Ectodermal cell (in vitro differentiated cells): ENCODE measurements at regions not wholly inside any gene's neighbourhood (a gene's known extent, or its start where the extent isn't known, plus 50 kb on each side); places are given as distances from the start of the nearest gene placed in this dataset.
"Not testable (repeated sequence)": the region's sequence is repeated elsewhere in the genome, so short reads cannot be mapped to it uniquely, and the experiment has no call there.

Experiments used
- H3K27ac ChIP-seq: 2 replicates; pipeline ENCODE4 v1.7.0; 2013; ENCODE audit warnings: mild to moderate bottlenecking, low read depth, low read length; ENCODE audit not compliant: insufficient read depth, poor library complexity, severe bottlenecking
- H3K27me3 ChIP-seq: 2 replicates; pipeline ENCODE4 v1.7.0; 2013; ENCODE audit warnings: mild to moderate bottlenecking, low read length; ENCODE audit not compliant: insufficient read depth, control insufficient read depth, poor library complexity, severe bottlenecking
- H3K36me3 ChIP-seq: one replicate; pipeline ENCODE4 v1.7.0; 2013; ENCODE audit warnings: low read length; ENCODE audit not compliant: control insufficient read depth, insufficient read depth
- H3K4me1 ChIP-seq: one replicate; pipeline ENCODE4 v1.7.0; 2013; ENCODE audit warnings: low read length; ENCODE audit not compliant: control insufficient read depth, insufficient read depth
- H3K4me3 ChIP-seq: 2 replicates; pipeline ENCODE4 v1.7.0; 2013; ENCODE audit warnings: low read depth, low read length, control low read depth; ENCODE audit not compliant: insufficient read depth
- H3K9me3 ChIP-seq: 2 replicates; pipeline ENCODE4 v1.7.0; 2013; ENCODE audit warnings: mild to moderate bottlenecking, low read length, moderate library complexity; ENCODE audit not compliant: control insufficient read depth
- WGBS, 2 experiments: methylation state at CpG; one replicate each; pipeline ENCODE4 v1.1.7; 2013; ENCODE audit warnings: missing lambda C conversion rate in 2 of 2; 5-methylcytosine and 5-hydroxymethylcytosine counted together

- Histone ChIP-seq H3K27ac (no peak overlapping the region), H3K4me1 (no peaks in the 10 kb centered on the region), H3K36me3 (no peaks in the 10 kb centered on the region), H3K9me3 (no peaks in the 10 kb centered on the region), H3K4me3 (no peak overlapping the region), H3K27me3 (no peaks in the 10 kb centered on the region)
- 96 to 100% methylated on average over 1 to 3 of the region's 3 CpGs for WGBS, 2 experiments
Measured at GRCh38 chr6:8859501-8859900, 424.2 kb upstream of the SLC35B3 start.

- no peak overlapping the region for H3K27ac ChIP-seq
- H3K4me1 ChIP-seq, result no peaks in the 10 kb centered on the region
- WGBS, 2 experiments, result 95 to 97% methylated on average over 4 of the region's 4 CpGs
- no peak overlapping the region for H3K4me3 ChIP-seq
- no peaks in the 10 kb centered on the region for H3K9me3 ChIP-seq
- H3K27me3 ChIP-seq, result no peaks in the 10 kb centered on the region
- H3K36me3 ChIP-seq, result no peaks in the 10 kb centered on the region
Measured at GRCh38 chr6:8858854-8859331, 423.5 kb upstream of the SLC35B3 start.

GRCh38 chr6:8857160-8857559 is 421.8 kb upstream of the SLC35B3 start:
- WGBS, 2 experiments, result 90 to 93% methylated on average over 2 of the region's 2 CpGs
- H3K27me3 ChIP-seq, result no peaks in the 10 kb centered on the region
- H3K9me3 ChIP-seq, result no peaks in the 10 kb centered on the region
- no peaks in the 10 kb centered on the region for H3K36me3 ChIP-seq
- H3K4me1 ChIP-seq, result no peaks in the 10 kb centered on the region
- H3K27ac ChIP-seq, result no peak overlapping the region
- no peak overlapping the region for H3K4me3 ChIP-seq

- H3K4me1 ChIP-seq, result no peaks in the 10 kb centered on the region
- H3K9me3 ChIP-seq, result no peaks in the 10 kb centered on the region
- no peaks in the 10 kb centered on the region for H3K36me3 ChIP-seq
- H3K4me3 ChIP-seq, result no peak overlapping the region
- H3K27ac ChIP-seq, result no peak overlapping the region
- 93 to 95% methylated on average over 4 of the region's 4 CpGs for whole genome bisulfite sequencing, 2 experiments
- H3K27me3 ChIP-seq, result no peaks in the 10 kb centered on the region
Measured at GRCh38 chr6:8855411-8855810, 420.1 kb upstream of the SLC35B3 start.

- Histone ChIP-seq H3K4me1 (no peaks in the 10 kb centered on the region), H3K4me3 (no peak overlapping the region), H3K27ac (no peak overlapping the region), H3K27me3 (no peaks in the 10 kb centered on the region), H3K9me3 (no peaks in the 10 kb centered on the region), H3K36me3 (no peaks in the 10 kb centered on the region)
- 87 to 95% methylated on average over 3 of the region's 3 CpGs for WGBS, 2 experiments
Measured at GRCh38 chr6:8852332-8852731, 417.0 kb upstream of the SLC35B3 start.

DNA sequence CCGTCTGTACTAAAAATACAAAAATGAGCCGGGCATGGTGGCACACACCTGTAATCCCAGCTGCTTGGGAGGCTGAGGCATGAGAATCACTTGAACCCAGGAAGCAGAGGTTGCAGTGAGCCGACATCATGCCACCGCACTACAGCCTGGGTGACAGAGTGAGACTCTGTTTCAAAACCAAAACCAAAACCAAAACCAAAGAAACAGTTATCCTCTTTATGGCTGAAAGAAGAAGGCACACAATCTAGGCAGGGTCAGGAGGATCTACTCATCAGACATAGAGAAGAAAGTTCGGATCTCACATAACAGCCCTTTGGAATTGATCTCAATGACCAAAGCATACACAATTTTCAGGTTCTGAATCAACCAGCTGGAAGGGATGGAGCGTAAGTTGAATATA is 411.3 kb upstream of the SLC35B3 start:
- not testable (repeated sequence) for H3K36me3 ChIP-seq, H3K27ac ChIP-seq, H3K4me3 ChIP-seq, H3K4me1 ChIP-seq, H3K27me3 ChIP-seq, H3K9me3 ChIP-seq
- WGBS, 2 experiments, result 95 to 97% methylated on average over 6 of the region's 6 CpGs

DNA sequence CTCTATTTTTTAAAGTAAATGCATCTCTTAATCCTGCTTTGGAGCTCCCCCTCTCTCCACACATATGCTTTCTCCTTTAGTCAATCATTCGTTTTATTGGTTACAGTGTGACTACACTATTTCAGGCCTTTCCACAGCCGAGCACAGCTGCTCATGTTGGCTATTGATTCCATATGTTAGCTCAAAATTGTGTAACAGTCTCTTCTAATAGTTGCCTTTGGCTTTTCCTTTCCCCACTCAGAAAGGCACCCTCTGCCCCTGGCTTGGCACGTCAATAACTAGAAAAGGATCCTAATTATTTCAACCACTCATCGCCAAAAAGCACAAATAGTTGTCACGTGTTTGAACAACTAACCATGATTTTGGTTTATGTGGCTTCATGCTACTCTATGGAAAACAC is 410.3 kb upstream of the SLC35B3 start:
- 96% methylated on average over 5 of the region's 5 CpGs for WGBS, 2 experiments
- Histone ChIP-seq H3K27ac (no peak overlapping the region), H3K36me3 (no peaks in the 10 kb centered on the region), H3K4me1 (no peaks in the 10 kb centered on the region), H3K4me3 (no peak overlapping the region), H3K9me3 (no peaks in the 10 kb centered on the region), H3K27me3 (no peaks in the 10 kb centered on the region)

- H3K4me3 ChIP-seq, result no peak overlapping the region
- no peaks in the 10 kb centered on the region for H3K9me3 ChIP-seq
- no peaks in the 10 kb centered on the region for H3K27me3 ChIP-seq
- H3K27ac ChIP-seq, result no peak overlapping the region
- no peaks in the 10 kb centered on the region for H3K4me1 ChIP-seq
- no peaks in the 10 kb centered on the region for H3K36me3 ChIP-seq
Measured at GRCh38 chr6:8844968-8845367, 409.6 kb upstream of the SLC35B3 start.

DNA sequence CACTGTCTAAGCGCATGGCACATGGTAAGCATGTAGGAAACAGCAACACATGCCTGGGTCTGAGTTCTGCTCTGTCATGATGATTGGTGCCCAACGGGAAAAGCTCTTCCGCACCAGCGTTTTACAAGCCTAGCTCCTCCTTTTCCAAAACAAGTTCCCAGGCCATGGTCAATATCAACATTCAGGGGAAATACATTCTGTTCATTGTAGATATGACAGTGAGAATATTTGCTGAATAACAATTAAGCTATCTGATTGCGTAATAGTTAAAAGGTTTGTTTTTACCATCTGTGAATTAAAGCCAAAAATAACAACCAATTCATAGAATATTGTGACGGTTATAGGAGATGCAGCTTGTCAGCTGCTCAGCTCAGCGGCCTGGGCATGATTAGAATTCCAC is 404.3 kb upstream of the SLC35B3 start:
- Histone ChIP-seq H3K4me3 (no peak overlapping the region), H3K4me1 (peaks cover 8% of the 10 kb centered on the region), H3K36me3 (no peaks in the 10 kb centered on the region), H3K27ac (no peak overlapping the region), H3K27me3 (no peaks in the 10 kb centered on the region), H3K9me3 (no peaks in the 10 kb centered on the region)
- whole genome bisulfite sequencing, 2 experiments, result 87 to 98% methylated on average over 4 to 6 of the region's 7 CpGs

DNA sequence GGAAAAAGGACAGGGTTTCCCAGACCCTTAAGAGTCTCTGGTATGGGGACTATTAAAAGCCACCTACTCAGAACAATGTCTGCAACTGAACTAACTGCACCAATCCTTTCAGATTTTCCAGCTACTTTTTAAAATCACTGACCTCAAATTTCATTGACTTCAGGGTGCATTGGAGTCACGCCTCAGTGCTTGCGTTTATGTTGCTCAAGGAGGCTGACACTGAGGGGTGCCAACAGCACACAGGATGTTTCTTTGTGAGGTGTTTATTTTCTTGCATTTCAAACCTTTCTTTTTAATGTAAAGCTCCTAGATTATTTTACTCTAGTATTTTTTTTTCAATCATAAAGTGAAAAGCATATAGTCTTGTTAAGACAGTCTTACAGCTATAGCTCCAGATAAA is 402.0 kb upstream of the SLC35B3 start:
- Histone ChIP-seq H3K27me3 (no peaks in the 10 kb centered on the region), H3K9me3 (no peaks in the 10 kb centered on the region), H3K4me1 (peaks cover 8% of the 10 kb centered on the region), H3K27ac (no peak overlapping the region), H3K36me3 (no peaks in the 10 kb centered on the region), H3K4me3 (no peak overlapping the region)
- WGBS, 2 experiments, result 78 to 89% methylated on average over 2 of the region's 2 CpGs

DNA sequence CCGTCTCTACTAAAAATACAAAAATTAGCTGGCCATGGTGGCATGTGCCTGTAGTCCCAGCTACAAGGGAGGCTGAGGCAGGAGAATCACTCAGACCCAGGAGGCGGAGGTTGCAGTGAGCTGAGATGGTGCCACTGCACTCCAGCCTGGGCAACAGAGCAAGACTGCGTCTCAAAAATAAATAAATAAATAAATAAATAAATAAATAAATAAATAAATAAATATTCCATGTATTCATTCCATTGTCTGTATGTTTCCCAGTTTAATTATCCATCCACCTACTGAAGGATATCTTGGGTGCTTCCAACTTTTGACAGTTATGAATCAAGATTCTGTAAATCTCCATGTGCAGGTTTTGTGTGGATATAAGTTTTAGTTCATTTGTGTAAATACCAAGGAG is 397.4 kb upstream of the SLC35B3 start:
- not testable (repeated sequence) for H3K9me3 ChIP-seq, H3K4me3 ChIP-seq, H3K27ac ChIP-seq, H3K27me3 ChIP-seq, H3K36me3 ChIP-seq
- WGBS, 2 experiments, result 86 to 95% methylated on average over 2 of the region's 3 CpGs
- peaks cover 13% of the 10 kb centered on the region for H3K4me1 ChIP-seq
